Mesenchymal stem cell (in vitro differentiated cells and primary cell): ENCODE measurements at regions not wholly inside any gene's neighbourhood (a gene's known extent, or its start where the extent isn't known, plus 50 kb on each side); places are given as distances from the start of the nearest gene placed in this dataset.

Experiments
- DNase-seq: peaks from one replicate; pipeline ENCODE4 v3.0.0-alpha.2; 2013
- H2AFZ ChIP-seq: one replicate; pipeline ENCODE4 v1.6.1; 2013; ENCODE audit warnings: low read depth, mild to moderate bottlenecking, control low read depth, inconsistent platforms, low read length, moderate library complexity
- H2AK5ac ChIP-seq: 2 replicates; pipeline ENCODE4 v1.6.1; 2013; ENCODE audit warnings: low read length, moderate library complexity, mild to moderate bottlenecking, inconsistent platforms; ENCODE audit not compliant: severe bottlenecking
- H2BK120ac ChIP-seq: one replicate; pipeline ENCODE4 v1.6.1; 2013; ENCODE audit warnings: low read depth, mild to moderate bottlenecking, inconsistent platforms, low read length, moderate library complexity
- H2BK12ac ChIP-seq, 2 experiments: one replicate each; pipeline ENCODE4 v1.6.1; 2013; ENCODE audit warnings: inconsistent platforms in 2 of 2, low read length in 2 of 2, mild to moderate bottlenecking in 2 of 2, moderate library complexity in 2 of 2, control low read depth in 1 of 2
- H2BK15ac ChIP-seq: one replicate; pipeline ENCODE4 v1.6.1; 2013; ENCODE audit warnings: mild to moderate bottlenecking, low read depth, inconsistent platforms; ENCODE audit not compliant: poor library complexity, severe bottlenecking
- H2BK5ac ChIP-seq: 2 replicates; pipeline ENCODE4 v1.6.1; 2013; ENCODE audit warnings: low read depth, mild to moderate bottlenecking, low read length, control low read depth, inconsistent platforms; ENCODE audit not compliant: poor library complexity, severe bottlenecking
- H3K14ac ChIP-seq, 2 experiments: one replicate each; pipeline ENCODE4 v1.6.1; 2013; ENCODE audit warnings: inconsistent platforms in 2 of 2, low read length in 2 of 2, control low read depth in 1 of 2, mild to moderate bottlenecking in 1 of 2, moderate library complexity in 1 of 2
- H3K18ac ChIP-seq, 2 experiments: one replicate each; pipeline ENCODE4 v1.6.1; 2013; ENCODE audit warnings: inconsistent platforms in 2 of 2, low read length in 2 of 2, control low read depth in 1 of 2, low read depth in 1 of 2, mild to moderate bottlenecking in 1 of 2
- H3K23ac ChIP-seq, 2 experiments: one replicate each; pipeline ENCODE4 v1.6.1; 2013; ENCODE audit warnings: inconsistent platforms in 2 of 2, low read length in 2 of 2, mild to moderate bottlenecking in 2 of 2, moderate library complexity in 2 of 2, control low read depth in 1 of 2
- H3K27ac ChIP-seq: 2 replicates; pipeline ENCODE4 v1.5.1; 2013; ENCODE audit warnings: mild to moderate bottlenecking, moderate library complexity, low read length, control low read depth, inconsistent platforms; ENCODE audit not compliant: poor library complexity, severe bottlenecking
- H3K27me3 ChIP-seq, 2 experiments: 2 replicates each; pipeline versions ENCODE4 v1.6.1 to v1.7.0; 2013; ENCODE audit warnings: low read length in 2 of 2, mild to moderate bottlenecking in 2 of 2, moderate library complexity in 2 of 2, control low read depth in 1 of 2, inconsistent platforms in 1 of 2; ENCODE audit not compliant: control insufficient read depth in 1 of 2, insufficient read depth in 1 of 2
- H3K36me3 ChIP-seq, 2 experiments: 2 replicates each; pipeline versions ENCODE4 v1.6.1 to v1.7.0; 2013; ENCODE audit warnings: low read length in 2 of 2, control low read depth in 1 of 2, inconsistent platforms in 1 of 2, low read depth in 1 of 2, mild to moderate bottlenecking in 1 of 2; ENCODE audit not compliant: insufficient read depth in 2 of 2, control insufficient read depth in 1 of 2
- H3K4ac ChIP-seq, 2 experiments: one replicate each; pipeline ENCODE4 v1.6.1; 2013; ENCODE audit warnings: inconsistent platforms in 2 of 2, low read length in 2 of 2, mild to moderate bottlenecking in 2 of 2, moderate library complexity in 2 of 2, control low read depth in 1 of 2, low read depth in 1 of 2
- H3K4me1 ChIP-seq: 2 replicates; pipeline ENCODE4 v1.6.1; 2013; ENCODE audit warnings: low read depth, low read length, control low read depth; ENCODE audit not compliant: control insufficient read depth, insufficient read depth
- H3K4me2 ChIP-seq: 2 replicates; pipeline ENCODE4 v1.6.1; 2013; ENCODE audit warnings: low read length, mild to moderate bottlenecking, inconsistent platforms; ENCODE audit not compliant: poor library complexity, severe bottlenecking
- H3K4me3 ChIP-seq, 2 experiments: 2 replicates each; pipeline versions ENCODE4 v1.5.1 to v1.7.0; 2013; ENCODE audit warnings: low read length in 2 of 2, mild to moderate bottlenecking in 2 of 2, control low read depth in 1 of 2, low read depth in 1 of 2; ENCODE audit not compliant: insufficient read depth in 1 of 2
- H3K79me1 ChIP-seq: replicated peaks from 2 replicates; pipeline ENCODE4 v1.6.1; 2013; ENCODE audit warnings: mild to moderate bottlenecking, control low read depth, low read length, inconsistent platforms; ENCODE audit not compliant: poor library complexity, severe bottlenecking
- H3K9ac ChIP-seq: 2 replicates; pipeline ENCODE4 v1.7.0; 2013; ENCODE audit warnings: mild to moderate bottlenecking, low read length, moderate library complexity
- H3K9me3 ChIP-seq: 2 replicates; pipeline ENCODE4 v1.7.0; 2013; ENCODE audit warnings: mild to moderate bottlenecking, low read length; ENCODE audit not compliant: control insufficient read depth
- H4K8ac ChIP-seq: one replicate; pipeline ENCODE4 v1.6.1; 2013; ENCODE audit warnings: inconsistent platforms, mild to moderate bottlenecking, low read length, moderate library complexity
- H4K91ac ChIP-seq: one replicate; pipeline ENCODE4 v1.6.1; 2013; ENCODE audit warnings: mild to moderate bottlenecking, low read length, inconsistent platforms
- WGBS: methylation state at CpG from one replicate; pipeline ENCODE4 v1.1.7; 2013; ENCODE audit warnings: mixed read lengths; 5-methylcytosine and 5-hydroxymethylcytosine counted together

DNA sequence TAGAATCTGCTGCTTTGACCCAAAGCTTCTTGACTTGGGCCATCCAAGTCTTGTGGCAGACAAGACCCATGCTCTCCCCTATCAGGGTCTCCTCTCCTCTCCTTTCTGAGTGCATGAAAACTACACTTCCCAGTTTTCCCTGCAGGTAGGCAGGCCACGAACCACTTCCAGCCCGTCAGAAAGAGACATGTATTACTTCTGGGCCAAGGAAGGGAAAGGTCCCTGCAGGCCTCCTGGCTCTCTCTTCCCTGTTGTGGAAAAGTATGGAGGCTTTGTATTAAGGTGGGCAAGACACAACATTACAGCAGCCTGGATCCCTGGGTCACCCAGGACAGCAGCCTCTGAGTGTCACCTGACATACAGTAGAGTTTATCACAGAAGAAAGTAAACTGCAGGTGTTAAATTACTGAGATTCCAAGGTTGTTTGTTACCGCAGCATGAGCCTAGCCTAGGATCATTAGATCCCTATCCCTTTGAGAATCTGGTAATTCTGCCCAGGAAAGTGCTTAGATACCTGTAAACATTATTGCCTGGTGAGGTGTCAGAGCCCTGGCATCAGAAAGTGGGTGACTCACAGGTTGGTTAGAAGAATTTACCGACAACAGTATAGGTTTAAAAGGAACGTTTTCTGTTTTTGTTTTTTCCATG, 717.3 kb downstream of the MATN1 start:
- Histone ChIP-seq H3K27me3 (peaks cover 3 to 22% of the 10 kb centered on the region in 2 experiments), H3K23ac (no peak overlapping the region), H4K8ac (no peak overlapping the region), H3K18ac (no peak overlapping the region), H2AK5ac (no peak overlapping the region), H3K4me2 (no peak overlapping the region), H3K79me1 (no peaks in the 10 kb centered on the region), H3K4me3 (no peak overlapping the region), H2AFZ (no peak overlapping the region), H3K36me3 (no peaks in the 10 kb centered on the region), H4K91ac (no peak overlapping the region), H3K9me3 (no peaks in the 10 kb centered on the region), H3K14ac (no peak overlapping the region), H3K27ac (no peak overlapping the region), H2BK120ac (no peak overlapping the region), H3K4ac (no peak overlapping the region), H2BK15ac (no peak overlapping the region), H2BK5ac (no peak overlapping the region), H3K9ac (no peak overlapping the region), H2BK12ac (no peak overlapping the region), H3K4me1 (peaks cover 6% of the 10 kb centered on the region)
- WGBS = 0% methylated on average over 3 of the region's 5 CpGs
- no peak for DNase-seq

DNA sequence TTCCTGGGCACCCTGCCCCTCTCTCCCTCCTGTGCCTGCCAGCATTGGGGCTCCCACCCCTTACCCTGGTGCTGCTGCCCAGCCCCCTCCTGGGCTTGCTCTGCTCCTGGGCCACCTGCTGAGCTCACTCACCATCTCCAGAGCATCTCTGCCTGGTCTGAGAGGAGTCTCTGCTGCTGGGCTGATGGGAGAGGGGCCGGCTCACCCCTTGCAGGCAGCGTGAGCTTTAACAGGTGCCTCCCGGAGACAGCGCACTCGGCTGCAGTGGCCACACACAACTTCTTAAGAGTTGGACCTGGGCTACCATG, 721.7 kb downstream of the MATN1 start:
- peaks cover 0 to 27% of the 10 kb centered on the region in 2 experiments for H3K27me3 ChIP-seq

DNA sequence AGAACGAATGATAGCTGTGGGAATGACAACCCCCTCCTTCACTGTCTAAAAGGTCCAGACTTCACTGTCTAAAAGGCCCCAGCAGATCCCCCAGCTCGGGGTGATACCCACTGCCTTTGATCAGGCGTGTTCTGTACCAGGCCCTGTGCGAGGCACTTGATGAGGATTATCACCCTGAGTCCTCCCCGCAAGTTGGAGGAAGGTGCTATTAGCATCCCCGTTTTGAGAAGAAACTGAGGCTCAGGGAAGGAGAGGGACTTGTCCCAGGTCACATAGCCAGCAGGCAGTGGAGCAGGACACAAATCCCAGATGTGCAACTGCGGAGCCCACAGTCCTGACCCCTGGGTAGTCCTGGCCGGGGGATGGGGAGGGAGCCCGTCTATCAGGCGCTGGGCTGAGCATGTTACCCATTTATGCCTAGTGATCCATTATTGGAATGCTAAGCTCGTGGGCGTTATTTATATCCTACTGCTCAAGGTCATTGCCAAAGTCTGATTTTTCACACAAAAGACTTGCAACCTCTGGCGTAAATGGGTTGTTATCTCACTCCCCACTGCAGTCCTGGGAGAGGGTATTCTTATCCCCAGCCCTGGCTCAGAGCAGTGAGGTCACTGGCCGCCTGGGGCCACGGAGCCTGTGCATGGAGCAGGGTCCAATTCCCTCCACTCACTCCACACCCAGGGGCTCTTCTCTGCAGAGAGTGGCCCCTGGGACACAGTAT, 722.2 kb downstream of the MATN1 start:
- H3K4me2 ChIP-seq = no peak overlapping the region
- no peak for DNase-seq
- no peak overlapping the region for H3K4me3 ChIP-seq
- H3K23ac ChIP-seq = no peak overlapping the region
- H3K79me1 ChIP-seq = no peaks in the 10 kb centered on the region
- 66% methylated on average over 15 of the region's 15 CpGs for WGBS
- H2AFZ ChIP-seq = no peak overlapping the region
- no peak overlapping the region for H4K8ac ChIP-seq
- H2BK120ac ChIP-seq = no peak overlapping the region
- H3K27me3 ChIP-seq = peaks cover 0 to 26% of the 10 kb centered on the region in 2 experiments
- no peaks in the 10 kb centered on the region for H3K36me3 ChIP-seq
- no peak overlapping the region for H3K4ac ChIP-seq
- H3K4me1 ChIP-seq = no peaks in the 10 kb centered on the region
- H2AK5ac ChIP-seq = no peak overlapping the region
- no peak overlapping the region for H4K91ac ChIP-seq
- H2BK12ac ChIP-seq = no peak overlapping the region
- no peak overlapping the region for H3K9ac ChIP-seq
- H3K14ac ChIP-seq = no peak overlapping the region
- no peak overlapping the region for H2BK5ac ChIP-seq
- H3K27ac ChIP-seq = no peak overlapping the region
- no peak overlapping the region for H2BK15ac ChIP-seq
- no peak overlapping the region for H3K18ac ChIP-seq
- no peaks in the 10 kb centered on the region for H3K9me3 ChIP-seq

More for the DNA sequence above, 721.7 kb downstream of the MATN1 start:
- H3K9me3 ChIP-seq = no peaks in the 10 kb centered on the region
- no peak for DNase-seq
- no peak overlapping the region for H4K91ac ChIP-seq
- WGBS = 66% methylated on average over 5 of the region's 5 CpGs
- no peak overlapping the region for H4K8ac ChIP-seq
- no peak overlapping the region for H3K4ac ChIP-seq
- H3K36me3 ChIP-seq = no peaks in the 10 kb centered on the region
- H2BK5ac ChIP-seq = no peak overlapping the region
- no peak overlapping the region for H2BK120ac ChIP-seq
- no peak overlapping the region for H3K14ac ChIP-seq
- H2BK12ac ChIP-seq = no peak overlapping the region
- no peak overlapping the region for H3K4me2 ChIP-seq
- no peak overlapping the region for H3K27ac ChIP-seq
- H3K79me1 ChIP-seq = no peaks in the 10 kb centered on the region
- no peak overlapping the region for H2AK5ac ChIP-seq
- H3K4me1 ChIP-seq = no peaks in the 10 kb centered on the region
- H2BK15ac ChIP-seq = no peak overlapping the region
- no peak overlapping the region for H2AFZ ChIP-seq
- H3K9ac ChIP-seq = no peak overlapping the region
- no peak overlapping the region for H3K4me3 ChIP-seq
- H3K18ac ChIP-seq = no peak overlapping the region
- no peak overlapping the region for H3K23ac ChIP-seq

DNA sequence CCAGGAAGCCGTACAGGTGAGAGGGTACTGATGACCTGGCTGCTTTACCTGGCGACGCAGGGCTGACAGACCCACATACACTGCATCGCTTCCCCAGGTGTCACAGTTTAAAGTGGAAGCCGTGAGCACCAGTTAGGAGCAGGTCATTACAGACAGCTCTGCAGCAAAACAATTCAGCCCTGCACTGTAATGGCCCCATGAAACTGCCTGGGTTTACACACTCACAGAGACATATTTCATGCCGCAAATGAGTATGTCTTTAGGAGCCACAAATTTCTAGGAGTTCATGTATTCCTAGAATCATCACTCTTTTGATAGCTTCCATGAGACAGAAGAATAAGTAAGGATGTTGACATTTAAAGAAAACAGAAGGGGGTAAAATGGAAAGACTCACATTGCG, 723.1 kb downstream of the MATN1 start:
- Histone ChIP-seq H2BK5ac (no peak overlapping the region), H4K91ac (no peak overlapping the region), H2BK15ac (no peak overlapping the region), H3K23ac (no peak overlapping the region), H3K36me3 (no peaks in the 10 kb centered on the region), H3K9me3 (no peaks in the 10 kb centered on the region), H3K27me3 (peaks cover 0 to 17% of the 10 kb centered on the region in 2 experiments), H3K4me1 (no peaks in the 10 kb centered on the region), H2BK12ac (no peak overlapping the region), H3K4me3 (no peak overlapping the region), H3K14ac (no peak overlapping the region), H4K8ac (no peak overlapping the region), H3K18ac (no peak overlapping the region), H3K4ac (no peak overlapping the region), H3K9ac (no peak overlapping the region), H3K27ac (no peak overlapping the region), H2BK120ac (no peak overlapping the region), H3K4me2 (no peak overlapping the region), H3K79me1 (no peaks in the 10 kb centered on the region), H2AFZ (no peak overlapping the region), H2AK5ac (no peak overlapping the region)
- 85% methylated on average over 7 of the region's 7 CpGs for WGBS
- no peak for DNase-seq
